ENCODE measurements at regions not wholly inside any gene's neighbourhood (a gene's known extent, or its start where the extent isn't known, plus 50 kb on each side); places are given as distances from the start of the nearest gene placed in this dataset.

DNA sequence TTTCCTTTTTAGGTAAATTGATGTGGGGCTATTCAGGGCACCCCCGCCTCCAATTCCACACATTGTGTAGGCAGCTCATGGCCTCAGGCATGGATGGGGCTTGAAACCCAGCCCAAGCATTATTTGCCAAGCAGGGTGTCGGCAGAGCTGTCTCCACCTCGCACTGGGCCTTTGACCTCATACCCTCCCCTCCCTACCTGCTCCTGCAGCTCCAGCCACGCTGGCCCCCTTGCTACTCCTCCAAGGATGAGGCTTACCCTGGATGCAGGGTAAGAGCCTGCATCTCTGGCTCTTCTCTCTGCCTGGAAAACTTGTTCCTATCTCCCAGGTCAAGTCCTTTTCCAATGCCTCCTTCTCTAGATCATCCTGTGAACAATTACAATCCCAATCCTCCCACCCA lies 232.6 kb downstream of the SOD2 start:
- TF ChIP-seq, protein P1, sequence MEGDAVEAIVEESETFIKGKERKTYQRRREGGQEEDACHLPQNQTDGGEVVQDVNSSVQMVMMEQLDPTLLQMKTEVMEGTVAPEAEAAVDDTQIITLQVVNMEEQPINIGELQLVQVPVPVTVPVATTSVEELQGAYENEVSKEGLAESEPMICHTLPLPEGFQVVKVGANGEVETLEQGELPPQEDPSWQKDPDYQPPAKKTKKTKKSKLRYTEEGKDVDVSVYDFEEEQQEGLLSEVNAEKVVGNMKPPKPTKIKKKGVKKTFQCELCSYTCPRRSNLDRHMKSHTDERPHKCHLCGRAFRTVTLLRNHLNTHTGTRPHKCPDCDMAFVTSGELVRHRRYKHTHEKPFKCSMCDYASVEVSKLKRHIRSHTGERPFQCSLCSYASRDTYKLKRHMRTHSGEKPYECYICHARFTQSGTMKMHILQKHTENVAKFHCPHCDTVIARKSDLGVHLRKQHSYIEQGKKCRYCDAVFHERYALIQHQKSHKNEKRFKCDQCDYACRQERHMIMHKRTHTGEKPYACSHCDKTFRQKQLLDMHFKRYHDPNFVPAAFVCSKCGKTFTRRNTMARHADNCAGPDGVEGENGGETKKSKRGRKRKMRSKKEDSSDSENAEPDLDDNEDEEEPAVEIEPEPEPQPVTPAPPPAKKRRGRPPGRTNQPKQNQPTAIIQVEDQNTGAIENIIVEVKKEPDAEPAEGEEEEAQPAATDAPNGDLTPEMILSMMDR (IDR thresholded peaks at IDR 0.05; ENCODE audit: control extremely low read depth, extremely low read depth), result no peak
- Histone ChIP-seq H3K4me1 (ENCODE audit: control insufficient read depth in 5 of 5, insufficient read depth in 5 of 5, low read length in 5 of 5) (no peaks in the 10 kb centered on the region), H3K36me3 (ENCODE audit: control insufficient read depth in 4 of 4, insufficient read depth in 4 of 4, low read length in 4 of 4) (no peaks in the 10 kb centered on the region), H3K9me3 (ENCODE audit: control insufficient read depth in 4 of 4, insufficient read depth in 3 of 4, low read length in 3 of 4) (no peaks in the 10 kb centered on the region), H3K9ac (ENCODE audit: insufficient read depth in 1 of 2, low read length in 2 of 2) (no peak overlapping the region), H3K4me3 (no peak overlapping the region), H3K27ac (ENCODE audit: low read depth in 1 of 2, low read length in 1 of 2) (no peak overlapping the region), H3K27me3 (ENCODE audit: control insufficient read depth in 3 of 3, insufficient read depth in 3 of 3, low read length in 2 of 3) (no peaks in the 10 kb centered on the region)
- WGBS, 2 donors, result 70 to 79% methylated on average over 4 of the region's 4 CpGs
- no peak for ATAC-seq (ENCODE audit: insufficient read depth, low FRiP score)
- no peak for DNase-seq

DNA sequence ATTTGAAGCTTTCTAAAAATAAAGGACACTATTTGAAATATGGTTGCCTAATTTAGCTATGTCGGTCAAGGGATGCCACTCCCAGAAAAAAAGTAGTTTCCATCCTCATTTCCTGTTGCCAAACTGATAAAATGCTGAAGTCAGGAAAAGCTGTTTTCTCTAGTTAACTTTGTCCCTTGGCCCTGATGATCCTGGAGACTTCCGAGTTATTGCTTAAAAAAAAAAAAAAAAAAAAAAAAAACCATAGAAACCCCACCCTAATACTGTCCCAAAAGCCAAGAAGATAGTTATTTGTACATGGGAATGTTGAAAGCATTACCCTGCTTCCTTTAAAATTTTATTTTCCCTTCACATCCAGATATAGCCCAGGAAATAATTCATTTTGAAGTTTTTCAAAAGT lies 236.7 kb downstream of the SOD2 start:
- DNase-seq, result peak in 1 of 3 donors; percentile 14
- H3K36me3 ChIP-seq (ENCODE audit: control insufficient read depth in 4 of 4, insufficient read depth in 4 of 4, low read length in 4 of 4), result peaks cover 0 to 1% (median 0%) of the 10 kb centered on the region in 4 donors
- no peaks in the 10 kb centered on the region for H3K27me3 ChIP-seq (ENCODE audit: control insufficient read depth in 3 of 3, insufficient read depth in 3 of 3, low read length in 2 of 3)
- 42 to 44% methylated on average over 2 of the region's 2 CpGs for WGBS, 2 donors
- H3K9me3 ChIP-seq (ENCODE audit: control insufficient read depth in 4 of 4, insufficient read depth in 3 of 4, low read length in 3 of 4), result peaks cover 0 to 4% (median 0%) of the 10 kb centered on the region in 4 donors
- H3K27ac ChIP-seq (ENCODE audit: low read depth in 1 of 2, low read length in 1 of 2), result no peak overlapping the region
- no peak overlapping the region for H3K4me3 ChIP-seq
- H3K9ac ChIP-seq (ENCODE audit: insufficient read depth in 1 of 2, low read length in 2 of 2), result no peak overlapping the region
- TF ChIP-seq, protein P1 (IDR thresholded peaks at IDR 0.05; ENCODE audit: control extremely low read depth, extremely low read depth), result no peak
- no peak for ATAC-seq (ENCODE audit: insufficient read depth, low FRiP score)
- no peaks in the 10 kb centered on the region for H3K4me1 ChIP-seq (ENCODE audit: control insufficient read depth in 5 of 5, insufficient read depth in 5 of 5, low read length in 5 of 5)

DNA sequence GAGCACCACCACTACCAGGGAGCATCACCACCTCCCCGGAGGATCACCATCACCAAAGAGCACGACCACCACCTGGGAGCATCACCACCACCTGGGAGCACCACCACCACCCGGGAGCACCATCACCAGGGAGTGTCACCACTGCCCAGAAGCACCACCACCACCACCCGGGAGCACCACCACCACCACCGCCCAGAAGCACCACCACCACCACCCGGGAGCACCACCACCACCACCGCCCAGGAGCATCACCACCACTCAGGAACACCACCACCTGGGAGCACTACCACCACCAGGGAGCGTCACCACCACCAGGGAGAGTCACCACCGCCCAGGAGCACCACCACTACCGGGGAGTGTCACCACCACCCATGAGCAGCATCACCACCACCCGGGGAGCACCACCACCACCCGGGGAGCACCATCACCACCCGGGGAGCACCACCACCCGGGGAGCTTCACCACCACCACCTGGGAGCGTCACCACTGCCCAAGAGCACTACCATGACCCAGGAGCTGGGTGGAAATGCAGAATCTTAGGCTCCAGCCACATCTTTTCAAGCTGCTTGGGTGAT lies 237.3 kb downstream of the SOD2 start:
- no peak for DNase-seq
- TF ChIP-seq, protein P1 (IDR thresholded peaks at IDR 0.05; ENCODE audit: control extremely low read depth, extremely low read depth), result no peak
- Histone ChIP-seq H3K27me3 (ENCODE audit: control insufficient read depth in 3 of 3, insufficient read depth in 3 of 3, low read length in 2 of 3) (no peaks in the 10 kb centered on the region), H3K9ac (ENCODE audit: insufficient read depth in 1 of 2, low read length in 2 of 2) (no peak overlapping the region), H3K4me3 (no peak overlapping the region), H3K27ac (ENCODE audit: low read depth in 1 of 2, low read length in 1 of 2) (no peak overlapping the region), H3K9me3 (ENCODE audit: control insufficient read depth in 4 of 4, insufficient read depth in 3 of 4, low read length in 3 of 4) (peaks cover 0 to 4% (median 0%) of the 10 kb centered on the region in 4 donors), H3K36me3 (ENCODE audit: control insufficient read depth in 4 of 4, insufficient read depth in 4 of 4, low read length in 4 of 4) (peaks cover 0 to 1% (median 0%) of the 10 kb centered on the region in 4 donors), H3K4me1 (ENCODE audit: control insufficient read depth in 5 of 5, insufficient read depth in 5 of 5, low read length in 5 of 5) (peaks cover 0 to 3% (median 0%) of the 10 kb centered on the region in 5 donors)
- ATAC-seq (ENCODE audit: insufficient read depth, low FRiP score), result no peak
- 89 to 92% methylated on average over 15 of the region's 15 CpGs for WGBS, 2 donors

All from lung (tissue), 11 donors.